ENCODE measurements at regions not wholly inside any gene's neighbourhood (a gene's known extent, or its start where the extent isn't known, plus 50 kb on each side); places are given as distances from the start of the nearest gene placed in this dataset.

- Mint-ChIP-seq H3K9me3 (no peaks in the 10 kb centered on the region), H3K36me3 (ENCODE audit: low read depth) (no peaks in the 10 kb centered on the region), H3K27ac (no peak overlapping the region), H3K27me3 (peaks cover 7% of the 10 kb centered on the region), H3K4me1 (ENCODE audit: low read depth) (no peaks in the 10 kb centered on the region), H3K4me3 (no peak overlapping the region)
Measured at GRCh38 chr5:112112346-112112745, 306.7 kb downstream of the EPB41L4A start.

DNA sequence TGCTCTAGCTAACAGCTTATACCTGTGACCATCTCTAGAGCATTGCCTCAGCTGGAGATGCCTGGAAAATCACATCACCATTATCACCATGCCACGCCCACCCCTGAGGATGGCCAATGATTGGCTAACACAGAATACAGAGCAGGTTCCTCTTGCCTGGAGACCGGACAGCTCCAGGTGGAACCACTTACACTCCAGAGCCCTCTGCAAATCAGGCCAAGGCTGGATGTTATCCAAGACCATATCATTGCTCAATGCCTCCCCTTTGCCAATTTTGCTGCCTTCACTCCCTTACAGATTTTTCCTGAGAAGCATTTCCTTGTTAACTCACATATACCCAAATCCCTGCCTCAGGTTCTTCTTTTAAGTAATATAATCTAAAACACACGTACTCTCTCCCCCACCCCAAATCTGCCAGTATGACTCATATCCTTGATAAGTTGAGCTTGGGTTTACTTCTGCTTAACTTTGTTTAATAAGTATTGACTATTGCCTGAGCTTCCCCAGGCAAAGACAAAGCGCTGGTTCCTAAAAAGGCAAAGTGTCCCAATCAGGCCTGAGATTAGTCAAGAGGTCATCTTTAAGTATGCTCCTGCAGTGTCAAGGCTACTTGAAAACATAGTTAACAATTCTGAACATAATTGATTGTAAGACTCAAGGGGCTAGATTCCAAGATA lies 309.6 kb downstream of the EPB41L4A start:
- peaks cover 7% of the 10 kb centered on the region for H3K27me3 Mint-ChIP-seq
- H3K27ac Mint-ChIP-seq, result no peak overlapping the region
- no peaks in the 10 kb centered on the region for H3K9me3 Mint-ChIP-seq
- no peak overlapping the region for H3K4me3 Mint-ChIP-seq
- H3K36me3 Mint-ChIP-seq (ENCODE audit: low read depth), result no peaks in the 10 kb centered on the region
- no peaks in the 10 kb centered on the region for H3K4me1 Mint-ChIP-seq (ENCODE audit: low read depth)

DNA sequence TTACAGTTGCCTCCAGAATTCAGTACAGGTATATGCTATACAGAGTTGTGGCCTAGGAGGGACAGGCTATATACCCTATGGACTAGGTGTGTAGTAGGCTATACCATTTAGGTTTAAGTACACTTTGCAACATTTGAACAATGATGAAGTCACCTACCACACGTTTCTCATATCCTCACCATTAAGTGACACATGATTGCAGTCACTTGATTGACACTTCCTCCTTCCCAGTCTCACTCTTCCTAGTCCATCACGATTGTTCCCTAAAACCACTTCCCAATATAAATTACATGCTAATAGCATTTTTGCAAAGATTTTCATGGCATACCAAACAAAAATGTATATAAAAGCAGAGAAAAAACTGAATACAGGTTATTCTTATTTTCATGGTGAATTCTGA lies 312.2 kb downstream of the EPB41L4A start:
- Mint-ChIP-seq H3K9me3 (no peaks in the 10 kb centered on the region), H3K27me3 (peaks cover 4% of the 10 kb centered on the region), H3K4me3 (no peak overlapping the region), H3K36me3 (ENCODE audit: low read depth) (no peaks in the 10 kb centered on the region), H3K27ac (no peak overlapping the region), H3K4me1 (ENCODE audit: low read depth) (no peaks in the 10 kb centered on the region)

- no peaks in the 10 kb centered on the region for H3K4me1 Mint-ChIP-seq (ENCODE audit: low read depth)
- H3K27ac Mint-ChIP-seq, result no peak overlapping the region
- H3K4me3 Mint-ChIP-seq, result no peak overlapping the region
- H3K27me3 Mint-ChIP-seq, result peaks cover 8% of the 10 kb centered on the region
- H3K36me3 Mint-ChIP-seq (ENCODE audit: low read depth), result no peaks in the 10 kb centered on the region
- no peaks in the 10 kb centered on the region for H3K9me3 Mint-ChIP-seq
Measured at GRCh38 chr5:112097768-112098167, 321.3 kb downstream of the EPB41L4A start.

DNA sequence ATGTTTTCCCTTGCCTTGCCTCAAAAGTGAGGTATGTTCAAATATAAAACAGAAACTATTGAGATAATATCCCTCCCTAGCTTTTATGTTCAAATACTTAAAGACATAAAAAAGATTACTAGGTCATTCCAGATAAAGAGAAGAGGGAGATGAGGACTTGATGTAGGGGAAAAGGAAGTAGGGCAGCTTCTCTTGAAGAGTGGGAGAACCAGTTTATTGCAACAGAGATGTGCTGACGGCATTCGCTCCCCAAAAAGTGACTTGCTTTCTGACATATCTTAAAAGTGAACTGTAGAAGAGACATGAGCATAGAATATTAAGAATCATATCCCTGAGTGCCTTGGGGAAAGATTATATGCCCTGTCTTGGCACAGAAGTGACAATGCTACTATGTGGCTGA lies 330.2 kb upstream of the NREP start:
- Mint-ChIP-seq H3K36me3 (ENCODE audit: low read depth) (no peaks in the 10 kb centered on the region), H3K27me3 (peaks cover 4% of the 10 kb centered on the region), H3K9me3 (no peaks in the 10 kb centered on the region), H3K4me1 (ENCODE audit: low read depth) (no peaks in the 10 kb centered on the region), H3K27ac (no peak overlapping the region), H3K4me3 (no peak overlapping the region)

DNA sequence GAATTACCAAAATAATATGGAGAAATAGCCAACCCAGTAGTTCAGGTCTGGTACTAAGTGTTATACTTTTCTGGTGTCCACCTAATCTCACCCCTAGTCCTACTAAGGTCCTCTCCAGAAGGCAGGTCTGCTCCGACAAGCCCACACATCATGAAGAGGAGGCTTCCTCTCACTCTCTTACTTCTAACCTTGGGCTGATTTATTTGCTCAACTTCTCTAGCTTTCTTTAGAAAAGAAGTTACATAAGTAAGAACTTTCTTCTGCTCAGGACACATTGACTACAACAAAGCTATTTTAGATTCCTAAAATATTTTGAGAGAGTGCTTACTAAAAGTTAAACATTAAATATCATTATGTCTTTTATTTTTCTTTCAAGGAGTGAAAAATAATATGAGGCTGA lies 329.7 kb upstream of the NREP start:
- Mint-ChIP-seq H3K36me3 (ENCODE audit: low read depth) (no peaks in the 10 kb centered on the region), H3K9me3 (no peaks in the 10 kb centered on the region), H3K27ac (no peak overlapping the region), H3K4me1 (ENCODE audit: low read depth) (no peaks in the 10 kb centered on the region), H3K4me3 (no peak overlapping the region), H3K27me3 (peaks cover 4% of the 10 kb centered on the region)

DNA sequence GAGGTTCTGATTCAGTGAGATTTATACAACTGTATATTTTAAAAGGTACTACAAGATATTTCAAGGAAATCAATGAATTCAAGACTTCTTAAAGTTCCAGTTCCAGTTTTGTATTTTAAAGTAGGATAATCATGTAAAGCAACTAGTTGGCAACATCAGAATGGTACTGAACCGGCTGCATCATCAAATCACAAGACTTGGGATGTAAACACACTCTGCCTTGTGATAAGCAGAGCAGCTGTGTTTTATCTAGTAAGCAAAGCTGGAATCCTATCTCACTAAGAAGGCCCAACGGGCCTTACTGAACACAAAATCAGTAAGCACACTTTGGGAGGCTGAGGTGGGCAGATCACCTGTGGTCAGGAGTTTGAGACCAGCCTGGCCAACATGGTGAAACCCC lies 327.2 kb upstream of the NREP start:
- Mint-ChIP-seq H3K27me3 (peaks cover 4% of the 10 kb centered on the region), H3K4me1 (ENCODE audit: low read depth) (no peaks in the 10 kb centered on the region), H3K9me3 (no peaks in the 10 kb centered on the region), H3K36me3 (ENCODE audit: low read depth) (no peaks in the 10 kb centered on the region), H3K27ac (no peak overlapping the region), H3K4me3 (no peak overlapping the region)

DNA sequence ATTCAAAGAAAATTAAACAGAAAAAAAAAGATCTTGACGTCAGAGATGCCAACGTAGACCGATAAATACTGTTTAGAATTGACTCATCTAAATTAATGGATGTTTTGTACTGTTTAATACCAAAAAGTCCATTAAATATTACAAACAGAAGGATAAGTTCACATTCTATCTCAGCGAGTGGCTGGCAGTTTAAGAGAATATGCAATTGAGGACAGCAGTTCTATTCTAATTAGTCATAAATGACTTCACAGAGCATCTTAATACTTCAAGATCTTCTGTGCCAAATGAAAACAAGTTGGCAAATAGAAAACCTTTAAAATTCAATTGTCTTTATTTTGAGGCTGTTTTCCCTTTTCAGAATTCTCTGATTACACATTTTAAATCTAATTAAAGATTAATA lies 326.6 kb upstream of the NREP start:
- Mint-ChIP-seq H3K27me3 (peaks cover 4% of the 10 kb centered on the region), H3K9me3 (peaks cover under 1% of the 10 kb centered on the region), H3K4me1 (ENCODE audit: low read depth) (no peaks in the 10 kb centered on the region), H3K36me3 (ENCODE audit: low read depth) (no peaks in the 10 kb centered on the region), H3K4me3 (no peak overlapping the region), H3K27ac (no peak overlapping the region)

DNA sequence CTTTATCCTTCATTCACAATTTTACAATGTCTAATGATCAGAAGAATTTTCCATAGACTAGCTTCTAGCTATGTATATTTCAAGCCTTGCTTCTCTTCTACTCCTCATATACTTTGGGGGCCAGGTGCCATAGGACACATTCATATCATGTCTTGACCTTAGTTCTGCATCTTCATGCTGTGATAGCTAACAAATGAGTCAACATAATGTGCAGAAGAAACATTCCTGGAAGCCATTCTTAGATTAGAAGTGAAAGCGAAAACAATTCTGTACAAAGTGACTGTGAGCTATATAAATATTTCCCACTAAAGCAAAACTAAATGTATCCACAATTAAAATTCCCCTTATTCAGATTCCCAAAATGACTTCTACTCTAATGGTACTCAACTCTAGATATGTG lies 320.2 kb upstream of the NREP start:
- no peak overlapping the region for H3K4me3 Mint-ChIP-seq
- peaks cover 7% of the 10 kb centered on the region for H3K9me3 Mint-ChIP-seq
- H3K27me3 Mint-ChIP-seq, result no peaks in the 10 kb centered on the region
- H3K4me1 Mint-ChIP-seq (ENCODE audit: low read depth), result no peaks in the 10 kb centered on the region
- H3K36me3 Mint-ChIP-seq (ENCODE audit: low read depth), result no peaks in the 10 kb centered on the region
- no peak overlapping the region for H3K27ac Mint-ChIP-seq

- Mint-ChIP-seq H3K36me3 (ENCODE audit: low read depth) (no peaks in the 10 kb centered on the region), H3K4me1 (ENCODE audit: low read depth) (no peaks in the 10 kb centered on the region), H3K9me3 (no peaks in the 10 kb centered on the region), H3K27me3 (no peaks in the 10 kb centered on the region), H3K27ac (no peak overlapping the region), H3K4me3 (no peak overlapping the region)
Measured at GRCh38 chr5:112070022-112070421, 313.0 kb upstream of the NREP start.

- no peaks in the 10 kb centered on the region for H3K4me1 Mint-ChIP-seq (ENCODE audit: low read depth)
- no peaks in the 10 kb centered on the region for H3K27me3 Mint-ChIP-seq
- no peaks in the 10 kb centered on the region for H3K9me3 Mint-ChIP-seq
- no peak overlapping the region for H3K27ac Mint-ChIP-seq
- H3K36me3 Mint-ChIP-seq (ENCODE audit: low read depth), result no peaks in the 10 kb centered on the region
- H3K4me3 Mint-ChIP-seq, result no peak overlapping the region
Measured at GRCh38 chr5:112069329-112069728, 312.3 kb upstream of the NREP start.

GRCh38 chr5:112068593-112068992 lies 311.6 kb upstream of the NREP start:
- no peaks in the 10 kb centered on the region for H3K36me3 Mint-ChIP-seq (ENCODE audit: low read depth)
- H3K9me3 Mint-ChIP-seq, result no peaks in the 10 kb centered on the region
- no peaks in the 10 kb centered on the region for H3K27me3 Mint-ChIP-seq
- H3K4me1 Mint-ChIP-seq (ENCODE audit: low read depth), result no peaks in the 10 kb centered on the region
- H3K27ac Mint-ChIP-seq, result no peak overlapping the region
- H3K4me3 Mint-ChIP-seq, result no peak overlapping the region

DNA sequence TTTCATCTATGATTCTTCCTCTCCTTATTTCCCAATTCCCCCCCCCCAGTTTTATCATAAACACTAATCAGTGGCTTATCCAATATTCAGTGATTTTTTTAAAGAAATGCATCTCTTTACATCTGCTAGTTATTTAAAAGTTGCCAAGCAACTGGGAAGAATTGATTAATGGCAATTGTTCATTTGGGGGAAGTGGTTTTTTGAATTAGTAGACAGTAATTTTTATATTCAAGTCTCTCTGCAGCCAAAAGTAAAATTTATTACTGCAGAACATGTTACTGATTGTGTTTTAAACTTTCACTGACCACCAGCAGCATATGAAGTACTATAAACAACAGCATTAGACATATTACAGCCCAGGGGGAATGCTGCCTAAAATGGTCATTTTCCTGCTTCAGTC lies 308.8 kb upstream of the NREP start:
- Mint-ChIP-seq H3K27ac (no peak overlapping the region), H3K27me3 (no peaks in the 10 kb centered on the region), H3K4me1 (ENCODE audit: low read depth) (no peaks in the 10 kb centered on the region), H3K4me3 (no peak overlapping the region), H3K36me3 (ENCODE audit: low read depth) (no peaks in the 10 kb centered on the region), H3K9me3 (no peaks in the 10 kb centered on the region)

DNA sequence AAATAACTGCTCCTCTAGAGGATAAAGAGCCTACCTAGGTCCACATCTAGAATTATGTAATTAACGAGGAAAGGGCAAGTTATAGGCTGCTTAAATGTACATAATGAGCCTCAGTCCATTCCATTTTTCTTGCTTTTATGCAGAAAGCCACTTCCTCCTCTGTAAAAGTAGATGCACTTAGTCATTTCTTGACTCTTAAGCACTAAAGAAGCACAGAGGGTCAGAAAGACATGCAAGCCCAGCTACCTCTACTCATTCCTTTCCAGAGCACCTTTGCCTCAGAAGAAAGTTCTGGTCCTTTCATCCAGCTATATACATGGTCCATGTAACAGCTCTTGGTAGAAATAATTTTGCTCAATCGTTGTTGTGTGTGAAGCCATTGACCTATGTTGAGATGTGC lies 308.0 kb upstream of the NREP start:
- Mint-ChIP-seq H3K27ac (no peak overlapping the region), H3K4me3 (no peak overlapping the region), H3K4me1 (ENCODE audit: low read depth) (no peaks in the 10 kb centered on the region), H3K9me3 (no peaks in the 10 kb centered on the region), H3K27me3 (no peaks in the 10 kb centered on the region), H3K36me3 (ENCODE audit: low read depth) (no peaks in the 10 kb centered on the region)

DNA sequence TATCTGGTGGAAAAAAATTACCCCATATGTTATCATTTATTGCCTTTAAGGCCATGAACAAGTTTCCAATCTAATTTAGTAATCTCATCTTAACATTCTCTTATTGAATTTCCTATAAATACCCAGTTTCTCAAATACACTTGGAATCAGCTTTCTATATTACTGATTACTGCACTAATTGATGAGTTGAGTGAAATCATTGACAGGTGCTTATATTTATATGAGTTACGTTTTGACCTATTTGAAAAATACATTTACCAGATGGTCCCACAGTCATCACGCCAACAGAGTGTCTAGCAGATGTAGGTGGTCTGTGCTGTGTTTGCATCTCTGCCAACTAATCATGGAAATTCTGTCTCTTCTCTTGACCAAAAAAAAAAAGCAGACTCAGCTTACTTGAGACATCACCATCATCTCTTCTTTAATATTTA lies 307.3 kb upstream of the NREP start:
- H3K27ac Mint-ChIP-seq, result no peak overlapping the region

DNA sequence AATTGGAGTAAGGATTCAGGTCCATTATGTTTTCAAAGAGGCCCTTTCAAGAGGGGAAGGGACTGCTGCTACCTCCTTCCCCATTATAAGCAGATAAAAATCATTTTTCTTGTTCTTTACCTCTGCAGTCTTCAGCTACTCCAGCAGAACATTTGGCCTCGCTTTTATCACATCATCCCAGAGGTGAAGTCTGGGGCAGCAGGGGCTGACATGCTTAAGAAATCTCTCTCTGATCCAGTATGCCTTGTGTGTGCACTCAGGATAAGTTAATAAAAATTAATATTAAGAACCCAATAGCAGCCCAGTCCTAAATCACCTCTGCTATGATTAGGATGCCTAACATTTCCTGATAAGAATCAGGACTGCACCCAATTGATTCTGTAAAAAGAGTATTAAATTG lies 306.9 kb upstream of the NREP start:
- no peaks in the 10 kb centered on the region for H3K27me3 Mint-ChIP-seq
- H3K4me3 Mint-ChIP-seq, result no peak overlapping the region
- no peaks in the 10 kb centered on the region for H3K9me3 Mint-ChIP-seq
- no peaks in the 10 kb centered on the region for H3K4me1 Mint-ChIP-seq (ENCODE audit: low read depth)
- no peak overlapping the region for H3K27ac Mint-ChIP-seq
- no peaks in the 10 kb centered on the region for H3K36me3 Mint-ChIP-seq (ENCODE audit: low read depth)

More for the DNA sequence above, 307.3 kb upstream of the NREP start:
- Mint-ChIP-seq H3K36me3 (ENCODE audit: low read depth) (no peaks in the 10 kb centered on the region), H3K4me3 (no peak overlapping the region), H3K4me1 (ENCODE audit: low read depth) (no peaks in the 10 kb centered on the region), H3K27me3 (no peaks in the 10 kb centered on the region), H3K9me3 (no peaks in the 10 kb centered on the region)
